Ishikawa (cell line): ENCODE measurements at regions not wholly inside any gene's neighbourhood (a gene's known extent, or its start where the extent isn't known, plus 50 kb on each side); places are given as distances from the start of the nearest gene placed in this dataset.

ENCODE experiments used
- CEBPB ChIP-seq: IDR thresholded peaks from 2 replicates; pipeline ENCODE4 v1.6.1; 2012
- CREB1 ChIP-seq: IDR thresholded peaks from 2 replicates; pipeline ENCODE4 v1.6.1; 2012; ENCODE audit warnings: low read depth
- EGR1 ChIP-seq: IDR thresholded peaks from 2 replicates; pipeline ENCODE4 v1.6.1; 2012
- EP300 ChIP-seq: IDR thresholded peaks from 2 replicates; pipeline ENCODE4 v1.6.1; 2012; ENCODE audit warnings: borderline replicate concordance
- FOXM1 ChIP-seq: IDR thresholded peaks from 2 replicates; pipeline ENCODE4 v1.6.1; 2012; ENCODE audit warnings: low read depth, borderline replicate concordance
- MAX ChIP-seq: IDR thresholded peaks from 2 replicates; pipeline ENCODE4 v1.6.1; 2012
- NFIC ChIP-seq: IDR thresholded peaks from 2 replicates; pipeline ENCODE4 v1.6.1; 2012
- RAD21 ChIP-seq: IDR thresholded peaks from 2 replicates; pipeline ENCODE4 v1.6.1; 2012; ENCODE audit warnings: low read depth
- REST ChIP-seq: IDR thresholded peaks from 2 replicates; pipeline ENCODE4 v1.6.1; 2012; ENCODE audit warnings: low read depth, mild to moderate bottlenecking
- TAF1 ChIP-seq: IDR thresholded peaks from 2 replicates; pipeline ENCODE4 v1.6.1; 2012; ENCODE audit warnings: low read depth, mild to moderate bottlenecking
- TCF12 ChIP-seq: IDR thresholded peaks from 2 replicates; pipeline ENCODE4 v1.6.1; 2012; ENCODE audit warnings: low read depth
- TEAD4 ChIP-seq: IDR thresholded peaks from 2 replicates; pipeline ENCODE4 v1.6.1; 2012
- USF1 ChIP-seq: IDR thresholded peaks from 2 replicates; pipeline ENCODE4 v1.6.1; 2012
- YY1 ChIP-seq: IDR thresholded peaks from 2 replicates; pipeline ENCODE4 v1.6.1; 2012; ENCODE audit warnings: low read depth
- ZBTB7A ChIP-seq: IDR thresholded peaks from 2 replicates; pipeline ENCODE4 v1.6.1; 2012; ENCODE audit warnings: low read depth

- TF ChIP-seq CREB1 (no peak), TCF12 (no peak), MAX (no peak), REST (no peak), CEBPB (no peak), NFIC (no peak), EP300 (no peak), FOXM1 (no peak), RAD21 (no peak)
These were observed 180.5 kb downstream of the SHANK2 start for GRCh38 chr11:71071736-71072509.

- TF ChIP-seq TAF1, result no peak
- no peak for TF ChIP-seq RAD21
- no peak for TF ChIP-seq YY1
- TF ChIP-seq MAX, result no peak
These were observed 181.6 kb downstream of the SHANK2 start for GRCh38 chr11:71070490-71071453.

- TF ChIP-seq USF1, result no peak
- no peak for TF ChIP-seq TCF12
- TF ChIP-seq ZBTB7A, result no peak
- no peak for TF ChIP-seq TAF1
- TF ChIP-seq TEAD4, result no peak
- no peak for TF ChIP-seq NFIC
- no peak for TF ChIP-seq MAX
- no peak for TF ChIP-seq YY1
- no peak for TF ChIP-seq CEBPB
- TF ChIP-seq CREB1, result no peak
- no peak for TF ChIP-seq EP300
- no peak for TF ChIP-seq FOXM1
- TF ChIP-seq RAD21, result no peak
- no peak for TF ChIP-seq EGR1
- no peak for TF ChIP-seq REST
These were observed 183.4 kb downstream of the SHANK2 start for GRCh38 chr11:71068963-71069362.

GRCh38 chr11:71067753-71068152 is 184.6 kb downstream of the SHANK2 start:
- TF ChIP-seq TEAD4 (no peak), RAD21 (no peak), REST (no peak), TCF12 (no peak), CEBPB (no peak), EGR1 (no peak), YY1 (no peak), NFIC (no peak), EP300 (no peak), USF1 (no peak), MAX (no peak), ZBTB7A (no peak), FOXM1 (no peak), TAF1 (no peak), CREB1 (no peak)
